Naive thymus-derived CD4-positive, alpha-beta T cell (primary cell): ENCODE measurements at regions not wholly inside any gene's neighbourhood (a gene's known extent, or its start where the extent isn't known, plus 50 kb on each side); places are given as distances from the start of the nearest gene placed in this dataset.

ENCODE experiments used
- ATAC-seq: fragments of 150-1000 bp; cut with Tn5 transposase; 2 replicates; pipeline ENCODE4 v1.10.0; 2021; ENCODE audit warnings: mild to moderate bottlenecking, moderate library complexity
- CTCF ChIA-PET: fragments of 350-600 bp; sonication (Branson Sonifier 250); formaldehyde crosslinking; loops from one replicate; lab custom pipeline; 2021; ENCODE audit warnings: antibody characterized with exemption; lab: Charles Lee
- POLR2A ChIA-PET: fragments of 350-600 bp; sonication (Branson Sonifier 250); formaldehyde crosslinking; loops from one replicate; lab custom pipeline; 2021; ENCODE audit warnings: antibody characterized with exemption, inconsistent platforms; lab: Charles Lee
- DNase-seq, 9 donors: peaks; one replicate each; pipeline versions ENCODE4 v3.0.0 to v3.0.0-alpha.2; 2020 to 2022; ENCODE audit warnings: mixed read lengths in 1 of 9
- H3K27ac ChIP-seq: one replicate; pipeline ENCODE4 v1.7.0; 2013; ENCODE audit warnings: mild to moderate bottlenecking, low read depth, low read length, moderate library complexity
- H3K27me3 ChIP-seq, 2 donors: one replicate each; pipeline ENCODE4 v1.7.0; 2013; ENCODE audit warnings: low read length in 2 of 2, mild to moderate bottlenecking in 2 of 2, moderate library complexity in 2 of 2; ENCODE audit not compliant: control insufficient read depth in 2 of 2, insufficient read depth in 2 of 2
- H3K36me3 ChIP-seq, 3 experiments: 1 replicate in 2 of 3; 2 replicates in 1 of 3; pipeline ENCODE4 v1.7.0; 2013; ENCODE audit warnings: low read length in 3 of 3, mild to moderate bottlenecking in 3 of 3, moderate library complexity in 1 of 3; ENCODE audit not compliant: insufficient read depth in 3 of 3, control insufficient read depth in 2 of 3
- H3K4me1 ChIP-seq, 2 donors: one replicate each; pipeline ENCODE4 v1.7.0; 2013; ENCODE audit warnings: low read length in 2 of 2, mild to moderate bottlenecking in 2 of 2, moderate library complexity in 1 of 2; ENCODE audit not compliant: control insufficient read depth in 2 of 2, insufficient read depth in 2 of 2
- H3K4me3 ChIP-seq: 2 replicates; pipeline ENCODE4 v1.7.0; 2013; ENCODE audit warnings: mild to moderate bottlenecking, low read length
- H3K9me3 ChIP-seq, 3 experiments: 1 replicate in 2 of 3; 2 replicates in 1 of 3; pipeline ENCODE4 v1.7.0; 2013; ENCODE audit warnings: low read length in 3 of 3; ENCODE audit not compliant: control insufficient read depth in 2 of 3
- H3K27ac Mint-ChIP-seq, 9 donors: one replicate each; pipeline ENCODE4 v1.8.0; 2020 to 2022; ENCODE audit warnings: mixed read lengths in 9 of 9, mild to moderate bottlenecking in 8 of 9, moderate library complexity in 5 of 9, inconsistent platforms in 2 of 9
- H3K27me3 Mint-ChIP-seq, 5 donors: one replicate each; pipeline ENCODE4 v1.8.0; 2021 to 2022; ENCODE audit warnings: mixed read lengths in 5 of 5, mild to moderate bottlenecking in 1 of 5
- H3K36me3 Mint-ChIP-seq, 5 donors: one replicate each; pipeline ENCODE4 v1.8.0; 2020 to 2022; ENCODE audit warnings: mixed read lengths in 5 of 5, mild to moderate bottlenecking in 3 of 5, inconsistent platforms in 1 of 5
- H3K4me1 Mint-ChIP-seq, 7 donors: one replicate each; pipeline ENCODE4 v1.8.0; 2020 to 2022; ENCODE audit warnings: mixed read lengths in 7 of 7, mild to moderate bottlenecking in 3 of 7, inconsistent platforms in 1 of 7
- H3K4me3 Mint-ChIP-seq, 10 donors: one replicate each; pipeline ENCODE4 v1.8.0; 2020 to 2022; ENCODE audit warnings: mild to moderate bottlenecking in 10 of 10, mixed read lengths in 10 of 10, moderate library complexity in 6 of 10, inconsistent platforms in 2 of 10
- H3K9me3 Mint-ChIP-seq, 11 donors: one replicate each; pipeline ENCODE4 v1.8.0; 2020 to 2022; ENCODE audit warnings: mixed read lengths in 11 of 11, mild to moderate bottlenecking in 4 of 11, inconsistent platforms in 1 of 11, moderate library complexity in 1 of 11
- intact Hi-C, 2 donors: fragments of 100-400 bp; cut with micrococcal nuclease; formaldehyde crosslinking; loops; one replicate each; pipeline ENCODE4 v1.15.1; 2023

DNA sequence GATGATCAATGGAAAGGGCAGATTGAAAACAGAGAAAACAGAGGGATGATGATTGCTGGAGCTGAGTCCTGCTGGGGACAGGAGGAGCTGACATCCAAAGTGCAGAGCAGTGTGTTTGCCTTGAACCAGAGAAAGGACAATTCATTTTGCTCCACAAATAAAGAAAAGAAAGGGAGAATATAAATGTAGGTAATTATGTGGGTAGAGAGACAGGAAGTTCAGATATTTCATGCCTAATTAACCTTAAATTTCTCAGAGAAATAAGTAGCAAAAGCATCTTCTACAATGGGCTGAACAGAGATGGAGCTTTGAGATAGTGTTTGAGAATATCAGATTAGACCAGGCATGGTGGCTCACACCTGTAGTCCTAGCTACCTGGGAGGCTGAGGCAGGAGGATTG lies 93.2 kb downstream of the TNFSF18 start:
- H3K27me3 ChIP-seq: no peaks in the 10 kb centered on the region
- ChIA-PET POLR2A (no interaction called here), CTCF (no interaction called here)
- Mint-ChIP-seq H3K4me1 (peaks cover 0 to 5% (median 0%) of the 10 kb centered on the region in 7 donors), H3K36me3 (no peaks in the 10 kb centered on the region), H3K9me3 (no peaks in the 10 kb centered on the region), H3K4me3 (no peak overlapping the region), H3K27ac (no peak overlapping the region), H3K27me3 (peaks cover 0 to 36% (median 0%) of the 10 kb centered on the region in 5 donors)
- H3K36me3 ChIP-seq: no peaks in the 10 kb centered on the region
- no peaks in the 10 kb centered on the region for H3K4me1 ChIP-seq
- DNase-seq: no peak
- no peaks in the 10 kb centered on the region for H3K9me3 ChIP-seq
- ATAC-seq: no peak
- H3K4me3 ChIP-seq: no peak overlapping the region
- intact Hi-C loops: no loop called here
- H3K27ac ChIP-seq: no peak overlapping the region

DNA sequence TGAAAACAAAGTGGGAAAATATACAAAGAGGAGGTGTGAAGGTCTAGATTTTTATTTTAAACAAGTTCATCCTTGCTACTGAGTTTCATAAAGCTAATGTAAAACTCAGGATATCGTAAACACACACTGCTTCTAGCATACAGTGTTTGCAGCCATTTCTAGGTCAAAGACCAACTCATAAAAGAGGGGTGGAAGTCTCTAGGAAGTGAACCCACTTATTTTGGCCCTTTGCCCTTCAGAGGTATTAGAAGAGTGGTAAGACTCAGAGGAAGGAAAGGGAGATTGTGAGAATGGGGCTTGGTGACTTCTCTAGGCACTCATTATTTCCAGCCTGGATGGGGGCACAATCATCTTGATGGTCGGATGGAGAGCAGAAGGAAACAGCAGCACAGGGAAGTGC lies 91.2 kb downstream of the TNFSF18 start:
- peaks cover 0 to 4% (median 0%) of the 10 kb centered on the region in 11 donors for H3K9me3 Mint-ChIP-seq
- POLR2A ChIA-PET: no interaction called here
- Histone ChIP-seq H3K4me1 (no peaks in the 10 kb centered on the region), H3K27me3 (no peaks in the 10 kb centered on the region), H3K27ac (no peak overlapping the region), H3K36me3 (no peaks in the 10 kb centered on the region), H3K9me3 (no peaks in the 10 kb centered on the region), H3K4me3 (no peak overlapping the region)
- H3K4me3 Mint-ChIP-seq: no peak overlapping the region
- H3K27me3 Mint-ChIP-seq: peaks cover 0 to 45% (median 0%) of the 10 kb centered on the region in 5 donors
- intact Hi-C loops: no loop called here
- peaks cover 0 to 5% (median 0%) of the 10 kb centered on the region in 7 donors for H3K4me1 Mint-ChIP-seq
- peak overlapping the region in 1 of 9 donors; percentile 25 for H3K27ac Mint-ChIP-seq
- ATAC-seq (no peak), DNase-seq (no peak)
- no peaks in the 10 kb centered on the region for H3K36me3 Mint-ChIP-seq
- CTCF ChIA-PET: no interaction called here

DNA sequence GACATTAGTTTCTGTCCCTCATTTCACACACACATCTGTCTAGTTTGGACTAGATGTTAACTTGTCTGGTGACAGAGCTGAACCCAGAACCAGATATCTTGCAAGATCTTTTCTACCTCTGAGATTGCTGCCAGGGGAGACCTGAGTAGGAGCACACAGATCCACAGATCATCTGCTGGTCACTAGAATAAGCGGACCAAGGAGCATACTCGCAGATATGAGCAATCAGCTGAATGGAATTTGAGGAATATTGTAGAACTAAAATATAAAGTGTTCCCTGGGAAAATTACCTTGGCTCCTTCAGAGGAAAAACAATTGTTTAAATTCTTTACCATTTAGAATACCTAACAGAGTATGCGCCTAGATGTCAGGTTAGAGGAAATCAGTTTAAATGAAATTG lies 90.7 kb downstream of the TNFSF18 start:
- Mint-ChIP-seq H3K4me3 (no peak overlapping the region), H3K4me1 (peaks cover 0 to 5% (median 0%) of the 10 kb centered on the region in 7 donors), H3K27me3 (peaks cover 0 to 47% (median 0%) of the 10 kb centered on the region in 5 donors), H3K9me3 (peaks cover 0 to 4% (median 0%) of the 10 kb centered on the region in 11 donors), H3K27ac (peak overlapping the region in 1 of 9 donors; percentile 25), H3K36me3 (no peaks in the 10 kb centered on the region)
- Histone ChIP-seq H3K9me3 (no peaks in the 10 kb centered on the region), H3K4me3 (no peak overlapping the region), H3K4me1 (no peaks in the 10 kb centered on the region), H3K36me3 (no peaks in the 10 kb centered on the region), H3K27me3 (no peaks in the 10 kb centered on the region), H3K27ac (no peak overlapping the region)
- intact Hi-C loops: no loop called here
- DNase-seq: no peak
- ATAC-seq: no peak
- ChIA-PET POLR2A (no interaction called here), CTCF (no interaction called here)

DNA sequence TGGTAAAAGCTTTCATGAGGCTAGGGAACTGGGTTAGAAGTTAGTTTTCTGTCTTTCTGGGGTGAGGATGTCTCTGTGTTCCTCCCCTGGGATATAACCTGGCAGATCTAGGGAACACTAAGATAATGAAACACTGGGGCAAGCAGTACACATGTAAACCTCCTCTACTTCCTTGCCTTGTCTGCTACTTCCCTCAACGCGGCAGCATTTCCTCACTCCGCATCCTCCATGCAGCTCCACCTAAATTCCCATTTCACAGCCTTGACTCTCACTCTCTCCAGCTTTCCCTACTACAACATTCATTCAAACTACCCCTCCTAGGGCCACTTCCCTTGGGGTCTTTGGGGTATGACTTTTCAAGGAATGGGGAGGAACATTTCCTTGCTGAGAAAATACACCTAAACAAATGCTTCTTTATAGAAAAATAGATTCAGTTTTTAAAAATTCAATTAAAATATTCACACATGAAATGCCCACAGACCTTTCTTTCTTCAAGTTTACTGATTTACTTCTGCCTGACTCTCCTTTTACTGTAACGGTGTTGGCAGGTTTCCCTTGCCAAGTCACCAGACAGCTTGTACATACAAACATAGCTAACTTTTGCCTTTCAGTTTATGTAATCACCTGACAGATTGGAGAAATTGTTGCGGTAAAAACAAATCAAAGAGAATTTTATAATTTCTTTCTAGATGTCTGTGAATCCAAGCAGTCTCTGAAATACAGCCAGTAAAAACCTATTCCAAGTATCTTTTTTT lies 90.1 kb downstream of the TNFSF18 start:
- Histone ChIP-seq H3K4me1 (no peaks in the 10 kb centered on the region), H3K27me3 (no peaks in the 10 kb centered on the region), H3K4me3 (no peak overlapping the region), H3K9me3 (no peaks in the 10 kb centered on the region), H3K27ac (no peak overlapping the region), H3K36me3 (no peaks in the 10 kb centered on the region)
- ATAC-seq: no peak
- POLR2A ChIA-PET: no interaction called here
- intact Hi-C loops: no loop called here
- Mint-ChIP-seq H3K4me3 (no peak overlapping the region), H3K36me3 (no peaks in the 10 kb centered on the region), H3K9me3 (peaks cover 0 to 4% (median 0%) of the 10 kb centered on the region in 11 donors), H3K27me3 (peaks cover 0 to 50% (median 0%) of the 10 kb centered on the region in 5 donors), H3K4me1 (peaks cover 0 to 5% (median 0%) of the 10 kb centered on the region in 7 donors), H3K27ac (peak overlapping the region in 1 of 9 donors; percentile 51)
- no peak for DNase-seq
- CTCF ChIA-PET: no interaction called here

DNA sequence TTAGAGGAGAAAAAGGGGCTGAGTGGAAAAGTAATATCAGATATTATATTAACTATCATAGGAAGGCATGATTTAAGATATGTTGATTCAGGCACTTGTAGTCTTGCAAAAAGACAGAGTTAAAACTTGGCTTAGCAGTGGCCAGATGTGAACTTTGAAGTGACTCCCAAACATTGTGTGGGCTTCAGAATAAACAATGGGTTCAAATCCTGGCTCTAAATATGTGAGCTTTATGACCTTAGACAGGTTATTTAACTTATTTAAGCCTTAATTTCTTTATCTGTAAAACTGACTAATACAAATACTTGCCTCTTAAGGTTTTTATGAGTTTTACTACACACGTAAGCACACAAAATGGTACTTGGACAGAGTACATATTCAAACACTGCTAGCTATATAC lies 85.9 kb downstream of the TNFSF18 start:
- no peak for ATAC-seq
- intact Hi-C loops: no loop called here
- peaks cover 0 to 4% (median 0%) of the 10 kb centered on the region in 11 donors for H3K9me3 Mint-ChIP-seq

DNA sequence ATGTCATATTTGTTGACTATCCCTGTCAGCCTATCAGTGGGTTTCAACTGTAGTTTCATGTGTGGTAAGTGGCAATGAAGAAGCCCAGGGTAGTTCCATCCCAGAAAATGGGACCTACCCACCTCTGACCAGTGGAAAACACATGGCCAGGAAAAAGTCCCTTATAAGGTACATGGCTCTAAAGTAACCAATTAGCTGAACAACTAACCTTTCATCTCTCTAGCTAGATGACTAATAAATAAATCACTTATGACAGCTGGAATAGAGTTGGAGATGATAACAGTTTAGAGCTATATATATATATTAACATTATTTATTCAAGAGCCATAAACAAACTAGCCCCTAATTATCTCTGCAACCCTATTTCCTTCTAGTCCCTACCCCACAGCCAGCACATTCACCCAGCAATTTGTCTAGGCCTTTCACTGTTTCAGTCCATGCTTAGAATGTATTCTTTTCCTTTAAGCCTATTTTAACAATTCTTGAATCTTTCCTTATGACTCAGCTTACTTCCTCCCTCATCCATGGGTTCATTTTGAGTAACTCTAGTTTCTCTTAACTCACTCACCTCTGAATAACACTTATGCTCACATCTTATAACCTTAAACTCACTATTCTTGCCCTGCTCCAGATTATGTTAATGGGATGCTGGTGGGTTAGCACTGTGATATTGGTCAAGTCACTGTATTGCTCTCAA lies 83.7 kb downstream of the TNFSF18 start:
- ChIA-PET POLR2A (no interaction called here), CTCF (no interaction called here)
- peaks cover 0 to 4% (median 0%) of the 10 kb centered on the region in 11 donors for H3K9me3 Mint-ChIP-seq
- ATAC-seq (no peak), DNase-seq (no peak)
- H3K36me3 Mint-ChIP-seq: no peaks in the 10 kb centered on the region
- Histone ChIP-seq H3K27ac (no peak overlapping the region), H3K4me3 (no peak overlapping the region), H3K36me3 (no peaks in the 10 kb centered on the region), H3K27me3 (no peaks in the 10 kb centered on the region), H3K4me1 (no peaks in the 10 kb centered on the region), H3K9me3 (no peaks in the 10 kb centered on the region)
- H3K4me3 Mint-ChIP-seq: no peak overlapping the region
- no peak overlapping the region for H3K27ac Mint-ChIP-seq
- H3K4me1 Mint-ChIP-seq: peaks cover 0 to 10% (median 0%) of the 10 kb centered on the region in 7 donors
- intact Hi-C loops: no loop called here
- peaks cover 0 to 41% (median 0%) of the 10 kb centered on the region in 5 donors for H3K27me3 Mint-ChIP-seq

More for the DNA sequence above, 85.9 kb downstream of the TNFSF18 start:
- H3K4me3 Mint-ChIP-seq: no peak overlapping the region
- no peaks in the 10 kb centered on the region for H3K4me1 ChIP-seq
- ChIA-PET CTCF (no interaction called here), POLR2A (no interaction called here)
- no peaks in the 10 kb centered on the region for H3K9me3 ChIP-seq
- H3K27me3 Mint-ChIP-seq: peaks cover 0 to 43% (median 0%) of the 10 kb centered on the region in 5 donors
- H3K27me3 ChIP-seq: no peaks in the 10 kb centered on the region
- no peak overlapping the region for H3K27ac Mint-ChIP-seq
- no peaks in the 10 kb centered on the region for H3K36me3 Mint-ChIP-seq
- H3K4me1 Mint-ChIP-seq: peaks cover 0 to 10% (median 0%) of the 10 kb centered on the region in 7 donors
- no peak overlapping the region for H3K4me3 ChIP-seq
- H3K36me3 ChIP-seq: no peaks in the 10 kb centered on the region
- no peak for DNase-seq
- H3K27ac ChIP-seq: no peak overlapping the region
